KMS-11 (cell line): ENCODE measurements at regions not wholly inside any gene's neighbourhood (a gene's known extent, or its start where the extent isn't known, plus 50 kb on each side); places are given as distances from the start of the nearest gene placed in this dataset.

ENCODE experiments used
- H2AFZ ChIP-seq: fragments of 200-600 bp; sonication (generic); 2 replicates; pipeline ENCODE4 v1.6.1; 2016; ENCODE audit warnings: antibody characterized with exemption, mixed run types, low read depth
- H3K27ac ChIP-seq: fragments of 200-600 bp; sonication (generic); 2 replicates; pipeline ENCODE4 v1.6.1; 2016; ENCODE audit warnings: mild to moderate bottlenecking, mixed run types
- H3K27me3 ChIP-seq: fragments of 200-600 bp; sonication (generic); 2 replicates; pipeline ENCODE4 v1.6.1; 2017; ENCODE audit warnings: mild to moderate bottlenecking, low read depth, mixed run types, moderate library complexity; ENCODE audit not compliant: insufficient read depth
- H3K36me3 ChIP-seq: fragments of 200-600 bp; sonication (generic); 2 replicates; pipeline ENCODE4 v1.6.1; 2017; ENCODE audit warnings: mild to moderate bottlenecking, mixed run types; ENCODE audit not compliant: insufficient read depth
- H3K4me1 ChIP-seq: fragments of 200-600 bp; sonication (generic); 2 replicates; pipeline ENCODE4 v1.6.1; 2016; ENCODE audit warnings: mild to moderate bottlenecking, low read depth, mixed run types; ENCODE audit not compliant: poor library complexity, severe bottlenecking
- H3K4me2 ChIP-seq: fragments of 200-600 bp; sonication (generic); 2 replicates; pipeline ENCODE4 v1.7.0; 2016; ENCODE audit warnings: mild to moderate bottlenecking, mixed run types
- H3K4me3 ChIP-seq: fragments of 200-600 bp; sonication (generic); IDR thresholded peaks from 2 replicates; pipeline ENCODE4 v1.6.1; 2017; ENCODE audit warnings: low read depth, low read length, mixed read lengths; ENCODE audit not compliant: insufficient read depth
- H3K79me2 ChIP-seq: fragments of 200-600 bp; sonication (generic); 2 replicates; pipeline ENCODE4 v1.6.1; 2016; ENCODE audit warnings: low read depth, mixed run types; ENCODE audit not compliant: insufficient read depth
- H3K9ac ChIP-seq: fragments of 200-600 bp; sonication (generic); 2 replicates; pipeline ENCODE4 v1.6.1; 2016; ENCODE audit warnings: mild to moderate bottlenecking, mixed run types
- H4K20me1 ChIP-seq: fragments of 200-600 bp; sonication (generic); 2 replicates; pipeline ENCODE4 v1.6.1; 2016; ENCODE audit warnings: mild to moderate bottlenecking, mixed run types; ENCODE audit not compliant: insufficient read depth
- TF ChIP-seq, protein P1 (sequence below): fragments of 200-600 bp; sonication (generic); conservative IDR thresholded peaks from 2 replicates; pipeline ENCODE4 v1.6.1; 2017; ENCODE audit warnings: low read depth, mild to moderate bottlenecking, antibody characterized with exemption, low read length, moderate library complexity, mixed read lengths

DNA sequence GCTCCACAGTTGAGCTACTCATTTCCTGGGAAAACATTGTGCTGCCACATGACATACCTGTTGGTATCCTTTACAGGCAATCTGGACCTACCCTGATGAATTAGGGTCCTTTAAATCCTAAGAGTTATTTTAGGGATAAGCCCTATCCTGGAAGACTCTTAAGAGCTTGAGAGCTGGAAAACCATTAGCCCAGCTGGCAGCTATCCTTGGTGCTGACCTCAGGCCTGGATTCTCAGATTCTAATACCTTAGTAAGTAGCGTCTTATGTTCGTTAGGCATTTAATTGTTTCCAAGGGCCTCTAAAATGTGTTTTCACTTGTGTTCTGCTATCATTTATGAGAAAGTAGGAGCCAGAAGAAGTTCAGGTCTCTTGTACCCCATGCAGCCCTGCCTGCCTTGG lies 93.0 kb upstream of the SORCS3 start:
- Histone ChIP-seq H3K27ac (no peak overlapping the region), H3K79me2 (no peaks in the 10 kb centered on the region), H3K4me2 (no peak overlapping the region), H3K4me3 (no peak overlapping the region), H4K20me1 (no peaks in the 10 kb centered on the region), H3K36me3 (no peaks in the 10 kb centered on the region), H3K27me3 (no peaks in the 10 kb centered on the region), H2AFZ (no peak overlapping the region), H3K9ac (no peak overlapping the region), H3K4me1 (no peaks in the 10 kb centered on the region)
- TF ChIP-seq, protein P1, sequence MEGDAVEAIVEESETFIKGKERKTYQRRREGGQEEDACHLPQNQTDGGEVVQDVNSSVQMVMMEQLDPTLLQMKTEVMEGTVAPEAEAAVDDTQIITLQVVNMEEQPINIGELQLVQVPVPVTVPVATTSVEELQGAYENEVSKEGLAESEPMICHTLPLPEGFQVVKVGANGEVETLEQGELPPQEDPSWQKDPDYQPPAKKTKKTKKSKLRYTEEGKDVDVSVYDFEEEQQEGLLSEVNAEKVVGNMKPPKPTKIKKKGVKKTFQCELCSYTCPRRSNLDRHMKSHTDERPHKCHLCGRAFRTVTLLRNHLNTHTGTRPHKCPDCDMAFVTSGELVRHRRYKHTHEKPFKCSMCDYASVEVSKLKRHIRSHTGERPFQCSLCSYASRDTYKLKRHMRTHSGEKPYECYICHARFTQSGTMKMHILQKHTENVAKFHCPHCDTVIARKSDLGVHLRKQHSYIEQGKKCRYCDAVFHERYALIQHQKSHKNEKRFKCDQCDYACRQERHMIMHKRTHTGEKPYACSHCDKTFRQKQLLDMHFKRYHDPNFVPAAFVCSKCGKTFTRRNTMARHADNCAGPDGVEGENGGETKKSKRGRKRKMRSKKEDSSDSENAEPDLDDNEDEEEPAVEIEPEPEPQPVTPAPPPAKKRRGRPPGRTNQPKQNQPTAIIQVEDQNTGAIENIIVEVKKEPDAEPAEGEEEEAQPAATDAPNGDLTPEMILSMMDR = no peak

DNA sequence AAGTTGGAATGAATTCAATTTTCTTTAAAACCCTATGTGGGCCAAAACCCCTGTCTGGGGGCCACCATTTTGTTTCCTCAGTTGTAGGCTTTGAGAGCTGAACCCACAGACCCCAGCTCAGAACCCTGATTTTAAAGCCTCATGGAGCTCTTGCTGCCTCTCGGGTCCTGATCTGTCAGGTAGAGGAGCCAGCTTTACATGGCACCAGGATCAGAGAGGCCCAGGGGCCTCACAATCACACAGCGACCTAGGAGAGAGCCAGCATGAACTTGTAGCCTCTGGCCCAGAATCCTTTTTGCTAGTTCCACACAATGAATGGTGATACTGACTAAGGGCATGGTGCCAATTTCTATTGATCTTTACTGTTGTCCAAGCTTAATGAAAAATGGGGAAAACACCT lies 84.3 kb upstream of the SORCS3 start:
- H3K4me3 ChIP-seq = no peak overlapping the region
- no peaks in the 10 kb centered on the region for H3K27me3 ChIP-seq
- no peaks in the 10 kb centered on the region for H3K36me3 ChIP-seq
- H3K4me1 ChIP-seq = no peaks in the 10 kb centered on the region
- H3K4me2 ChIP-seq = no peak overlapping the region
- H3K9ac ChIP-seq = no peak overlapping the region
- H3K79me2 ChIP-seq = no peaks in the 10 kb centered on the region
- no peaks in the 10 kb centered on the region for H4K20me1 ChIP-seq
- H3K27ac ChIP-seq = no peak overlapping the region
- TF ChIP-seq, protein P1 = no peak
- H2AFZ ChIP-seq = no peak overlapping the region

DNA sequence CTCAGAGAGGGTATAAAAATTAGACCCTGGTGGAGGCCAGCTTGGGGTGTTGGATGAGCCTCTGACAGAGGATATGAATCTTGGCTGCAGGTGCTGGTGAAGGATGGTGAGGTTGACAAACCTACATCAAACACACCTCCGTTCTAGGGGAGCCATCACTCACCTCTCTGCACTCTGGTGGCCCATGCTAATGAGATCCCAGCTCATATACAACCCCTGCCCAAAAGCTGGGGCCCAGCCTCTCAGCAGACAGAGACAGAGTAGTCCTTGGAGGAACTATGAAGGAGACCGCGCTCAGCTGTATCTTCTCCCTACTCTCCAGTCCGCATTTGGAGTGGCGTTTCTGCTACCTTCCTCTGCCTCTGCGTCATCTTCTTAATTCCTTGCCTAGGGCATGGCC lies 83.1 kb upstream of the SORCS3 start:
- H3K4me3 ChIP-seq = no peak overlapping the region
- TF ChIP-seq, protein P1 = no peak

DNA sequence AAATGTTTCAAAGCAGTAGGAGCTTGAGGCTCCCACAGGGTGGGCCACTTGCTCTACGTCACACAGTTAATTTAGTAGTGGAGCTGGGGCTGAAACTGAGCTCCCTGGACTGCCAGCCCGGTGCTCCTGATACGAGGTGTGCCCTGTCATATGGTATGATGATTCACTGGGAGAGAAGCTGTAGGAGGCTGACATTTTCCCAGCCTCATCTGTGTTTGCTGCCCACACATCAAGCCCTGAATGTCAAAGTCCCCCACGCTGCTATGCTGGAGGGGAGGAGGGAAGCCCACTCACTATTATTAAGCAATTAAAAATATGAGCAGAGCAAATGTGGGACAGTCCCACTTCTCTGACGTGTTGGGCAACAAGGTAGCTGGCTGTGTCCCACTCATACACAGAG lies 81.2 kb upstream of the SORCS3 start:
- no peaks in the 10 kb centered on the region for H3K79me2 ChIP-seq
- H3K4me2 ChIP-seq = no peak overlapping the region
- H3K36me3 ChIP-seq = no peaks in the 10 kb centered on the region
- H3K4me1 ChIP-seq = no peaks in the 10 kb centered on the region
- H3K27ac ChIP-seq = no peak overlapping the region
- H3K27me3 ChIP-seq = no peaks in the 10 kb centered on the region
- no peak overlapping the region for H2AFZ ChIP-seq
- H3K4me3 ChIP-seq = no peak overlapping the region
- TF ChIP-seq, protein P1 = no peak
- no peak overlapping the region for H3K9ac ChIP-seq
- no peaks in the 10 kb centered on the region for H4K20me1 ChIP-seq

More for the DNA sequence above, 83.1 kb upstream of the SORCS3 start:
- no peaks in the 10 kb centered on the region for H4K20me1 ChIP-seq
- H3K4me2 ChIP-seq = no peak overlapping the region
- H3K36me3 ChIP-seq = no peaks in the 10 kb centered on the region
- H2AFZ ChIP-seq = no peak overlapping the region
- no peaks in the 10 kb centered on the region for H3K27me3 ChIP-seq
- no peak overlapping the region for H3K9ac ChIP-seq
- H3K4me1 ChIP-seq = no peaks in the 10 kb centered on the region
- H3K79me2 ChIP-seq = no peaks in the 10 kb centered on the region
- H3K27ac ChIP-seq = no peak overlapping the region
